Trophoblast cell (in vitro differentiated cells and primary cell): ENCODE measurements at regions not wholly inside any gene's neighbourhood (a gene's known extent, or its start where the extent isn't known, plus 50 kb on each side); places are given as distances from the start of the nearest gene placed in this dataset.

ENCODE experiments used
- DNase-seq, 2 donors: peaks; one replicate each; pipeline ENCODE4 v3.0.0-alpha.2; 2016
- H2AFZ ChIP-seq: 2 replicates; pipeline ENCODE4 v1.6.1; 2013; ENCODE audit warnings: low read length, moderate library complexity, mild to moderate bottlenecking; ENCODE audit not compliant: insufficient read depth, poor library complexity
- H2AK5ac ChIP-seq: 2 replicates; pipeline ENCODE4 v1.6.1; 2013; ENCODE audit warnings: mild to moderate bottlenecking, low read length
- H2BK120ac ChIP-seq: 2 replicates; pipeline ENCODE4 v1.6.1; 2013; ENCODE audit warnings: low read length, mild to moderate bottlenecking, moderate library complexity; ENCODE audit not compliant: insufficient read depth, poor library complexity
- H2BK12ac ChIP-seq: 2 replicates; pipeline ENCODE4 v1.6.1; 2013; ENCODE audit warnings: mild to moderate bottlenecking, low read length, moderate library complexity
- H2BK5ac ChIP-seq: 2 replicates; pipeline ENCODE4 v1.6.1; 2013; ENCODE audit warnings: low read length, low read depth, moderate library complexity, mild to moderate bottlenecking; ENCODE audit not compliant: poor library complexity
- H3K14ac ChIP-seq: 2 replicates; pipeline ENCODE4 v1.6.1; 2013; ENCODE audit warnings: mild to moderate bottlenecking, low read length
- H3K18ac ChIP-seq: 2 replicates; pipeline ENCODE4 v1.6.1; 2013; ENCODE audit warnings: mild to moderate bottlenecking, low read length
- H3K23ac ChIP-seq: 2 replicates; pipeline ENCODE4 v1.6.1; 2013; ENCODE audit warnings: low read length
- H3K27ac ChIP-seq: 2 replicates; pipeline ENCODE4 v1.5.1; 2013; ENCODE audit warnings: low read depth, mild to moderate bottlenecking, inconsistent platforms, low read length, moderate library complexity
- H3K27me3 ChIP-seq: 2 replicates; pipeline ENCODE4 v1.6.1; 2013; ENCODE audit warnings: inconsistent platforms, mild to moderate bottlenecking, low read length, moderate library complexity; ENCODE audit not compliant: insufficient read depth
- H3K36me3 ChIP-seq, 2 experiments: 1 replicate in 1 of 2; 2 replicates in 1 of 2; pipeline ENCODE4 v1.6.1; 2013; ENCODE audit warnings: low read length in 2 of 2, mild to moderate bottlenecking in 2 of 2, moderate library complexity in 1 of 2; ENCODE audit not compliant: insufficient read depth in 2 of 2, control insufficient read depth in 1 of 2
- H3K4ac ChIP-seq: 2 replicates; pipeline ENCODE4 v1.6.1; 2013; ENCODE audit warnings: low read depth, mild to moderate bottlenecking, low read length, moderate library complexity
- H3K4me1 ChIP-seq, 2 experiments: 1 replicate in 1 of 2; 2 replicates in 1 of 2; pipeline ENCODE4 v1.6.1; 2013; ENCODE audit warnings: low read length in 2 of 2, mild to moderate bottlenecking in 2 of 2, moderate library complexity in 1 of 2; ENCODE audit not compliant: insufficient read depth in 2 of 2, control insufficient read depth in 1 of 2
- H3K4me2 ChIP-seq: 2 replicates; pipeline ENCODE4 v1.6.1; 2013; ENCODE audit warnings: inconsistent platforms, mild to moderate bottlenecking, low read length, moderate library complexity
- H3K4me3 ChIP-seq: 2 replicates; pipeline ENCODE4 v1.5.1; 2013; ENCODE audit warnings: mild to moderate bottlenecking, low read depth, low read length, inconsistent platforms
- H3K79me1 ChIP-seq: one replicate; pipeline ENCODE4 v1.6.1; 2013; ENCODE audit warnings: low read length
- H3K79me2 ChIP-seq: 2 replicates; pipeline ENCODE4 v1.6.1; 2013; ENCODE audit warnings: low read length, mild to moderate bottlenecking; ENCODE audit not compliant: control insufficient read depth, insufficient read depth, poor library complexity
- H3K9ac ChIP-seq: 2 replicates; pipeline ENCODE4 v1.6.1; 2013; ENCODE audit warnings: mild to moderate bottlenecking, low read length
- H3K9me3 ChIP-seq: 2 replicates; pipeline ENCODE4 v1.6.1; 2013; ENCODE audit warnings: low read depth, mild to moderate bottlenecking, control low read depth, inconsistent platforms, low read length; ENCODE audit not compliant: insufficient read depth
- H4K12ac ChIP-seq: 2 replicates; pipeline ENCODE4 v1.6.1; 2013; ENCODE audit warnings: low read depth, mild to moderate bottlenecking, low read length, moderate library complexity
- H4K8ac ChIP-seq: 2 replicates; pipeline ENCODE4 v1.6.1; 2013; ENCODE audit warnings: low read depth, mild to moderate bottlenecking, low read length, moderate library complexity
- H4K91ac ChIP-seq: one replicate; pipeline ENCODE4 v1.6.1; 2013; ENCODE audit warnings: low read depth, mild to moderate bottlenecking, low read length, moderate library complexity
- WGBS: extraction: QIAGEN DNeasy Blood & Tissue Kit; methylation state at CpG from one replicate; pipeline ENCODE4 v1.1.7; 2013; ENCODE audit warnings: missing lambda C conversion rate; ENCODE audit not compliant: insufficient read length, insufficient coverage; ENCODE audit errors: extremely low coverage; 5-methylcytosine and 5-hydroxymethylcytosine counted together

DNA sequence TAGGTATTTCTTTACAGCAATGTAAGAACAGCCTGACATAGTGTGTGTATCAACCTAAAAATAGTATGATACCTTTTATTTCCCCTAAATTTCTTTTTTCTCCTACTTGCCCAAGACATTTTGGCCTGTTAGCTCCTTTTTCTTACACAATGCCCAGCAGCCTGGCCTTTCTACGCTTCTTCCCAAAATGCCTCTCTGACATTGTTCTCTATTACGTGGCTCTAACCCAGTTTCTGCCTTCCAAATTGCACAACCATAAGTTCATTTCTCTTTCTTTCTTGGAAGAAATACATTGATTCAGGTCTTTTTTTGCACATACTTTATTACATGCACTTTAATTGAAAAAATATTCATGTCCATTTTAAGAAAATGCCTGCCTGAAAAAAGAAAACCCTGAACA lies 408.2 kb downstream of the PRR16 start:
- no peak overlapping the region for H2BK5ac ChIP-seq
- H3K79me2 ChIP-seq = no peaks in the 10 kb centered on the region
- no peak overlapping the region for H4K8ac ChIP-seq
- no peaks in the 10 kb centered on the region for H3K4me1 ChIP-seq
- no peak overlapping the region for H3K14ac ChIP-seq
- no peak overlapping the region for H2AFZ ChIP-seq
- no peak overlapping the region for H3K4me3 ChIP-seq
- WGBS = no CpG with 5 or more reads among the region's 2 CpGs
- H3K18ac ChIP-seq = no peak overlapping the region
- DNase-seq = no peak
- no peak overlapping the region for H4K91ac ChIP-seq
- no peak overlapping the region for H3K4me2 ChIP-seq
- H3K36me3 ChIP-seq = no peaks in the 10 kb centered on the region
- H3K79me1 ChIP-seq = no peaks in the 10 kb centered on the region
- H3K27ac ChIP-seq = no peak overlapping the region
- H4K12ac ChIP-seq = no peak overlapping the region
- no peak overlapping the region for H3K23ac ChIP-seq
- H2BK12ac ChIP-seq = no peak overlapping the region
- H3K9me3 ChIP-seq = no peaks in the 10 kb centered on the region
- H3K27me3 ChIP-seq = no peaks in the 10 kb centered on the region
- no peak overlapping the region for H2BK120ac ChIP-seq
- H2AK5ac ChIP-seq = no peak overlapping the region
- H3K9ac ChIP-seq = no peak overlapping the region
- no peak overlapping the region for H3K4ac ChIP-seq

DNA sequence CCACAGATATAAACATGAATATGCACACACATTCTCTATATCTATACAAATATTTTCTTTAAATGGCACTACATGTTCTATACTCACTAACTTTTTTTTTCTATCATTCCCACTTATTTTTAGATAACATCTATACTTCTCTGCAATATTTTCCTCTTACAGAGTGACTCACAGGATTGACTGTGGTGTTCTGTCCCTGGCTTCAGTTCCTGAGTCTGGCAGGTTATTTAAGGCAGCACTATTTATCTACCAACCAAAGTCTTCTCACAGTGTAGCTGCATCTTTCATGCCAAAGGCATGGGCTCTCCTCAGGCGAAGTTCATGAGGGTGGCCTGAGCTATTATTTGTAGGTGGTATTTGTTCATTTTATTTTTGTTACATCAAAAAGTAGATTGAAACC lies 409.0 kb downstream of the PRR16 start:
- Histone ChIP-seq H2AFZ (no peak overlapping the region), H3K36me3 (no peaks in the 10 kb centered on the region), H3K79me1 (no peaks in the 10 kb centered on the region), H3K79me2 (no peaks in the 10 kb centered on the region), H4K91ac (no peak overlapping the region), H4K12ac (no peak overlapping the region), H3K4me2 (no peak overlapping the region), H3K18ac (no peak overlapping the region), H4K8ac (no peak overlapping the region), H2BK12ac (no peak overlapping the region), H3K4me3 (no peak overlapping the region), H3K27me3 (no peaks in the 10 kb centered on the region), H2BK120ac (no peak overlapping the region), H3K9ac (no peak overlapping the region), H3K9me3 (no peaks in the 10 kb centered on the region), H3K14ac (no peak overlapping the region), H3K4ac (no peak overlapping the region), H2AK5ac (no peak overlapping the region), H2BK5ac (no peak overlapping the region), H3K27ac (no peak overlapping the region), H3K23ac (no peak overlapping the region), H3K4me1 (no peaks in the 10 kb centered on the region)
- no CpG with 5 or more reads among the region's 1 CpG for WGBS
- no peak for DNase-seq

DNA sequence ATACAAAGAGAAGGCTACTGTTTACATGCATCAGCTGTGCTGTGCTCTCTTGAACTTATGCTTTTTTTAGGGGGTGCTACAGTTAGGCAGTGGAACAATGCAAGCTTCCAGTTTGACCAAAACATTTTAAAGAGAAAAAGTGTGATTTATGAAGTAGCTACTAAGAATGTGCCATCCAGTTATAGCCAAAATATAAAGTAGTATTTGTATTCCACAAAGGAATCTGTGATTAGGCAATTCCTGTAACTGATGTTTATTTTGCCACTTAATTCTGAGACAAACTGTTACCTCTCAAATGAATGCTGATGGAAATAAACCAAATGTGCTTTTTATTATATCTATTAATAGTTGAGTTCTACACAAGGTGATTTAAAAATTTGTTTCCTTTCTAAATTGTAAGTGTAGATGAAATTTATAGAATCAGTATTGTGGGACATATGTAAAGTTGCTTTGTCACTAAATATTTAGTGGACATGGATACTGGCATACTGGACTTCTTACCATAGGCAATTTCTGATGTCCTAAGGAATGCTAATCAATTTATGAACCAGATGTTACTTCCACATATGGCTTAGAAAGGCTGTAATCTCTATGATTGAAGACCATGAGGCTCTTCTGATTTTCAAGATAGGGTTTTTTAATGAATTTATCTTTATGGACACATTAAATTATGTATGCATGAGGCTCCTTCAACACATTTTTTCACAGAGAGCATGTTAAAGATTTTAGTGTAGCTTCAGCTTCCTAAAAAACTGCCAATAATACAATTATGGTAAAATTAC lies 410.2 kb downstream of the PRR16 start:
- Histone ChIP-seq H3K79me2 (no peaks in the 10 kb centered on the region), H3K36me3 (no peaks in the 10 kb centered on the region), H3K9me3 (no peaks in the 10 kb centered on the region), H3K4me1 (no peaks in the 10 kb centered on the region), H2AK5ac (no peak overlapping the region), H3K4me3 (no peak overlapping the region), H3K14ac (no peak overlapping the region), H3K9ac (no peak overlapping the region), H3K27ac (no peak overlapping the region), H3K4ac (no peak overlapping the region), H3K18ac (no peak overlapping the region), H2BK5ac (no peak overlapping the region), H4K8ac (no peak overlapping the region), H3K79me1 (no peaks in the 10 kb centered on the region), H4K12ac (no peak overlapping the region), H3K27me3 (no peaks in the 10 kb centered on the region), H2BK120ac (no peak overlapping the region), H4K91ac (no peak overlapping the region), H3K23ac (no peak overlapping the region), H2AFZ (no peak overlapping the region), H2BK12ac (no peak overlapping the region), H3K4me2 (no peak overlapping the region)
- no peak for DNase-seq

DNA sequence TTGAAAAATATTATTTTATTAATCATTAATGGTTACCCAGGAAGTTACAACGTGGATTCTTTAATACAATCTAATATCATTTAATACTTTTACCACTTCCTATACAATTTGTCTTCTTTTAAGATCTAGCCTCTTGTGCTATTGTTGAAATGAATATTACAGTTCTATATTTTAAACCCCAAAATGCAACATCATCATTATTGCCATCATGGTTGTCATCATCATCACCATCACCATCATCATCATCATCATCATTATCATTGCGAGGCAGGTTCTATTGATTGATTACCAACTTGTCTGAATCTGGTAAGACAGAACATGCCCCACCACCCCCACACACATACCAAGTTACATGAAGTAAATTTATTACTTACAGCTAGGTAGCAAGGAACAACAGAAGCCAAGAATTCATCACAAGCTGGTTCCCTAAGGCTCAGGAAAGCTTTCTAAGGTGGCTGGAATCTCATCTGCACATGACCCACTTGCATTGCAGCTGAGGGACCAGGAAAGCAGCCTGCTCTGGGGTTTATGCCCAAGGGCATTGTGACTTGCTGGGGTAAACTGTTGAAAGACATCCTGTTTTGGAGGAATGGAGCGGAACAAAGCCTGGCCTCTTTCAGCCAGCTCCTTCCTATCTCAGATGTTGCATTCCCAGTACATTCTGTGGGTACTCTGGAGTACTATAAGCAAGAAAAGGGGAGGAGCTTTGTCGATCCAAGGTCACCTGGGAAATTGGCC lies 418.1 kb downstream of the PRR16 start:
- H2BK5ac ChIP-seq = no peak overlapping the region
- no CpG with 5 or more reads among the region's 4 CpGs for WGBS

More for the DNA sequence above, 418.1 kb downstream of the PRR16 start:
- no peak overlapping the region for H3K4me2 ChIP-seq
- H4K8ac ChIP-seq = no peak overlapping the region
- no peak overlapping the region for H3K14ac ChIP-seq
- no peak overlapping the region for H3K23ac ChIP-seq
- no peak overlapping the region for H3K9ac ChIP-seq
- H2BK120ac ChIP-seq = no peak overlapping the region
- H3K36me3 ChIP-seq = no peaks in the 10 kb centered on the region
- no peak overlapping the region for H4K91ac ChIP-seq
- H3K9me3 ChIP-seq = no peaks in the 10 kb centered on the region
- no peak overlapping the region for H3K4ac ChIP-seq
- no peak overlapping the region for H3K18ac ChIP-seq
- H2AK5ac ChIP-seq = no peak overlapping the region
- no peaks in the 10 kb centered on the region for H3K79me1 ChIP-seq
- H4K12ac ChIP-seq = no peak overlapping the region
- no peaks in the 10 kb centered on the region for H3K27me3 ChIP-seq
- H3K4me1 ChIP-seq = no peaks in the 10 kb centered on the region
- H2BK12ac ChIP-seq = no peak overlapping the region
- no peaks in the 10 kb centered on the region for H3K79me2 ChIP-seq
- no peak for DNase-seq
- H3K4me3 ChIP-seq = no peak overlapping the region
- H3K27ac ChIP-seq = no peak overlapping the region
- no peak overlapping the region for H2AFZ ChIP-seq
